OCI-LY1 (cell line): ENCODE measurements at regions not wholly inside any gene's neighbourhood (a gene's known extent, or its start where the extent isn't known, plus 50 kb on each side); places are given as distances from the start of the nearest gene placed in this dataset.

Experiments used
- CTCF ChIP-seq: fragments of 200-600 bp; sonication (generic), shearing (Covaris generic); IDR thresholded peaks from 2 replicates; pipeline ENCODE4 v1.5.1; 2017; ENCODE audit warnings: mild to moderate bottlenecking, antibody characterized with exemption, low read length, moderate library complexity, mixed read lengths
- EZH2 ChIP-seq: fragments of 200-600 bp; sonication (generic), shearing (Covaris generic); IDR thresholded peaks from 2 replicates; pipeline ENCODE4 v1.8.0; 2017; ENCODE audit warnings: borderline replicate concordance, mixed run types, mild to moderate bottlenecking, antibody characterized with exemption, low read length, moderate library complexity, mixed read lengths

GRCh38 chr2:185428000-185428399 is 310.6 kb upstream of the FSIP2 start:
- TF ChIP-seq CTCF (no peak), EZH2 (no peak)
